HL-60 (cell line): ENCODE measurements at regions not wholly inside any gene's neighbourhood (a gene's known extent, or its start where the extent isn't known, plus 50 kb on each side); places are given as distances from the start of the nearest gene placed in this dataset.

Experiments
- DNase-seq, 2 experiments: peaks; one replicate each; pipeline ENCODE4 v3.0.0-alpha.2; 2010 to 2020; ENCODE audit warnings: low read depth in 1 of 2, low spot score in 1 of 2
- H3K27ac ChIP-seq: fragments of 250-450 bp; sonication (Bioruptor Pico); replicated peaks from 2 replicates; pipeline ENCODE4 v1.5.1; 2020; ENCODE audit warnings: mild to moderate bottlenecking, moderate library complexity
- H3K27me3 ChIP-seq: fragments of 250-450 bp; sonication (Bioruptor Pico); 2 replicates; pipeline ENCODE4 v1.5.1; 2021; ENCODE audit warnings: mild to moderate bottlenecking, moderate library complexity; ENCODE audit not compliant: insufficient read depth, poor library complexity, severe bottlenecking
- H3K4me3 ChIP-seq: replicated peaks from 2 replicates; pipeline ENCODE4 v1.5.1; 2011; ENCODE audit warnings: mild to moderate bottlenecking, control low read depth, low read length; ENCODE audit not compliant: insufficient read depth
- GABPA ChIP-seq: IDR thresholded peaks from 2 replicates; pipeline ENCODE4 v1.6.1; 2012; ENCODE audit warnings: low read depth
- POLR2AphosphoS5 ChIP-seq: IDR thresholded peaks from 2 replicates; pipeline ENCODE4 v1.6.1; 2012; ENCODE audit warnings: low read depth
- SPI1 ChIP-seq: IDR thresholded peaks from 2 replicates; pipeline ENCODE4 v1.6.1; 2012; ENCODE audit warnings: low read depth, mild to moderate bottlenecking, borderline replicate concordance
- TF ChIP-seq, protein P1 (sequence below): IDR thresholded peaks from one replicate; pipeline ENCODE4 v1.5.1; 2011; ENCODE audit warnings: low read length, control low read depth, inconsistent platforms; ENCODE audit not compliant: insufficient read depth
- TF ChIP-seq, protein P2 (sequence below): IDR thresholded peaks from 2 replicates; pipeline ENCODE4 v1.6.1; 2012; ENCODE audit warnings: low read depth; ENCODE audit not compliant: insufficient replicate concordance

DNA sequence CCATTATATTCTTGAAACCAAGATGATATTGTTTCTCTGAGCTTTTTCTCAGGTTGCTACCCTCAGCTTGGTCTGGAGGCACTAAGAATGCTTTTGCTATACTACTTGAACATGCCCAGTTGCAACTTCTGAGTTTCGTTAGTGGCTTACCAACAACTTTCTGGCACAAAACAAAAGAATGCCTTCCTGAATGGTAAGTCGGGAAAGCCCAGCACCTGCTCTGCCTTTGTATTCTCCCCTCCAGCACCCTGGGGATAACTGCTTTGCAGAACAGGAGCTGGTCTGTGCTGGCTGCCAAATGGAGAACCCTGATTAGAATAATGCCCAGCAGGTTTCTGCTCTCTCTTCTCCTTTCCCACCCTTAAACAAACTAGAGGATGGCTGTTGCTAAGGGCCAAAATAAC is 149.3 kb downstream of the TGFB2 start:
- H3K4me3 ChIP-seq: no peak overlapping the region
- TF ChIP-seq, protein P1, sequence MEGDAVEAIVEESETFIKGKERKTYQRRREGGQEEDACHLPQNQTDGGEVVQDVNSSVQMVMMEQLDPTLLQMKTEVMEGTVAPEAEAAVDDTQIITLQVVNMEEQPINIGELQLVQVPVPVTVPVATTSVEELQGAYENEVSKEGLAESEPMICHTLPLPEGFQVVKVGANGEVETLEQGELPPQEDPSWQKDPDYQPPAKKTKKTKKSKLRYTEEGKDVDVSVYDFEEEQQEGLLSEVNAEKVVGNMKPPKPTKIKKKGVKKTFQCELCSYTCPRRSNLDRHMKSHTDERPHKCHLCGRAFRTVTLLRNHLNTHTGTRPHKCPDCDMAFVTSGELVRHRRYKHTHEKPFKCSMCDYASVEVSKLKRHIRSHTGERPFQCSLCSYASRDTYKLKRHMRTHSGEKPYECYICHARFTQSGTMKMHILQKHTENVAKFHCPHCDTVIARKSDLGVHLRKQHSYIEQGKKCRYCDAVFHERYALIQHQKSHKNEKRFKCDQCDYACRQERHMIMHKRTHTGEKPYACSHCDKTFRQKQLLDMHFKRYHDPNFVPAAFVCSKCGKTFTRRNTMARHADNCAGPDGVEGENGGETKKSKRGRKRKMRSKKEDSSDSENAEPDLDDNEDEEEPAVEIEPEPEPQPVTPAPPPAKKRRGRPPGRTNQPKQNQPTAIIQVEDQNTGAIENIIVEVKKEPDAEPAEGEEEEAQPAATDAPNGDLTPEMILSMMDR: no peak
- TF ChIP-seq POLR2AphosphoS5 (no peak), SPI1 (no peak), GABPA (no peak)
- TF ChIP-seq, protein P2, sequence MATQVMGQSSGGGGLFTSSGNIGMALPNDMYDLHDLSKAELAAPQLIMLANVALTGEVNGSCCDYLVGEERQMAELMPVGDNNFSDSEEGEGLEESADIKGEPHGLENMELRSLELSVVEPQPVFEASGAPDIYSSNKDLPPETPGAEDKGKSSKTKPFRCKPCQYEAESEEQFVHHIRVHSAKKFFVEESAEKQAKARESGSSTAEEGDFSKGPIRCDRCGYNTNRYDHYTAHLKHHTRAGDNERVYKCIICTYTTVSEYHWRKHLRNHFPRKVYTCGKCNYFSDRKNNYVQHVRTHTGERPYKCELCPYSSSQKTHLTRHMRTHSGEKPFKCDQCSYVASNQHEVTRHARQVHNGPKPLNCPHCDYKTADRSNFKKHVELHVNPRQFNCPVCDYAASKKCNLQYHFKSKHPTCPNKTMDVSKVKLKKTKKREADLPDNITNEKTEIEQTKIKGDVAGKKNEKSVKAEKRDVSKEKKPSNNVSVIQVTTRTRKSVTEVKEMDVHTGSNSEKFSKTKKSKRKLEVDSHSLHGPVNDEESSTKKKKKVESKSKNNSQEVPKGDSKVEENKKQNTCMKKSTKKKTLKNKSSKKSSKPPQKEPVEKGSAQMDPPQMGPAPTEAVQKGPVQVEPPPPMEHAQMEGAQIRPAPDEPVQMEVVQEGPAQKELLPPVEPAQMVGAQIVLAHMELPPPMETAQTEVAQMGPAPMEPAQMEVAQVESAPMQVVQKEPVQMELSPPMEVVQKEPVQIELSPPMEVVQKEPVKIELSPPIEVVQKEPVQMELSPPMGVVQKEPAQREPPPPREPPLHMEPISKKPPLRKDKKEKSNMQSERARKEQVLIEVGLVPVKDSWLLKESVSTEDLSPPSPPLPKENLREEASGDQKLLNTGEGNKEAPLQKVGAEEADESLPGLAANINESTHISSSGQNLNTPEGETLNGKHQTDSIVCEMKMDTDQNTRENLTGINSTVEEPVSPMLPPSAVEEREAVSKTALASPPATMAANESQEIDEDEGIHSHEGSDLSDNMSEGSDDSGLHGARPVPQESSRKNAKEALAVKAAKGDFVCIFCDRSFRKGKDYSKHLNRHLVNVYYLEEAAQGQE: no peak
- no peak overlapping the region for H3K27ac ChIP-seq
- peaks cover 2% of the 10 kb centered on the region for H3K27me3 ChIP-seq
- no peak for DNase-seq

DNA sequence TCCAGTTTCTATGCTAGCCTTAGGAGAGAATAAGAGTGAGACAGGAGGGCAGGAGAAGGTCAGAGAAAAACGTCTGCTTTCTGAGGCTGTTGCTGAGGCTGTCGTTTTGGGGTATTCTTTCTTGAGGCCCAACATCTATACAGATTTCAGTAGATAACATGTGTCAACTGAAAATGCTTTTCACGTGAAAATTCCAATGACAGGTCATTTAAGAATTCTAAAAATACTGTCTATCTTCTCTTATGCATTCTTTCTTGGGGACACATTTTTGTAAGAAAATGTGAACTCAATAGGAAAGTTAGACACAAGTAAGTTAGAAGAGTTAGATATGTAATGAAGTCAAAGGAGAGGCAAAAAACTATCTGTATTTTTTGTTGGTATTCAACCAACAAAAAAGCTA is 150.8 kb downstream of the TGFB2 start:
- no peak for DNase-seq
- Histone ChIP-seq H3K27me3 (no peaks in the 10 kb centered on the region), H3K4me3 (no peak overlapping the region), H3K27ac (no peak overlapping the region)
- no peak for TF ChIP-seq SPI1
- TF ChIP-seq, protein P2: no peak
- TF ChIP-seq POLR2AphosphoS5: no peak
- TF ChIP-seq GABPA: no peak

DNA sequence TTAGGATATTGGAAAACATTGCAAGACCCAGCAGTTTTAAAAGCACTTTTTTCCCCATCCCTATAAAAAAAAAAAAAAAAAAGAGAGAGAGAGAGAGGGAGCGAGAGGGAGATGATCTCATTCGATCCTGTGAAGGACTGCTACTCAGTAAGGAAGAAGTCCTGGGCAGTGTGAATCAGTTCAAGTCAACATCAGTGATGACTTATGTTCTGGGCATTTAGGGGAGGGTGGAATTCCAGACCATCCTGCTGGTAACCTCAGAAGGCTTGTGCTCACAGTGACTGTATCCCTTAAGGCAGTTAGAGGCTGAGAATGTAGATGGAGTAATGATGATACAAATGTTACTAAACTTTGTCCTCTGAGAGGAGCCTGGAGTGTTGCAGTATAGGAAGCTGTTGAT is 151.4 kb downstream of the TGFB2 start:
- Histone ChIP-seq H3K4me3 (no peak overlapping the region), H3K27ac (no peak overlapping the region), H3K27me3 (no peaks in the 10 kb centered on the region)
- DNase-seq: no peak
- TF ChIP-seq GABPA (no peak), SPI1 (no peak), POLR2AphosphoS5 (no peak)
- TF ChIP-seq, protein P1: no peak
- TF ChIP-seq, protein P2: no peak
